ENCODE measurements at regions not wholly inside any gene's neighbourhood (a gene's known extent, or its start where the extent isn't known, plus 50 kb on each side); places are given as distances from the start of the nearest gene placed in this dataset.

DNA sequence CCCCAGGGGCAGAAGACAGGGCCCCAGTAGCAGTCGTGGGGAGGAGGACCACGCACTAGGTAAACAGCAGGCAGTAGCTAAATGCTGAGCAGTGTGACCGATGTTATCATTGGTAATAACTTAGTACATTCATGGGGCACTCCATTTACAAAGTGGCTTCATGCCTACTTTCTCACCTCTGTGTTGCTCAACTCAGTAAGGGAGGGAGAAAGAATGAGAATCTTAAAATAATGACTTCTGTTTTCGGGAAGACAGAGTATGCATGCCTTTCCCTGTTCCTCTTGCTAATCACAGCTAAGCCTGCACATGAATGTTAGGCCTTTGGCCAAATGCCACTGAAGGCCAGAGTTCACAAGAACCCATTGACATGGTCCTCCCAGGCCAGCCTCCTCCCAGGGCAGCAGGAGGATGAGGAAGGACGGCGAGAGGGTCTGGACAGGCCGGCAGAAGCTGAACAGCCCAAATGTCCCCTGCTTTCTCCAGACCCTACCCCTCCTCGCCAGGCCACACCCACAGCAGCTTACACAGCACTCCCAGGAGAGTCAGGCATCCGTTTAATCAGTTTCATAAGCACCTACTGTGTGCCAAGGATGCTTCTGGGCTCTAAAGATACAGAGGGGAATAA, 183.4 kb downstream of the ANKRD60 start:
- TF ChIP-seq POLR2A (IDR thresholded peaks at IDR 0.05; ENCODE audit: low read depth, low read length) (no peak), TAF1 (IDR thresholded peaks at IDR 0.05; ENCODE audit: low read depth, low read length) (no peak), PAX5 (IDR thresholded peaks at IDR 0.05; ENCODE audit: insufficient read depth, low read length, severe bottlenecking) (no peak), POLR2AphosphoS5 (IDR thresholded peaks at IDR 0.05; ENCODE audit: low read depth, low read length) (no peak)

Measured in GM12891 (cell line).